LNCAP (cell line): ENCODE measurements at regions not wholly inside any gene's neighbourhood (a gene's known extent, or its start where the extent isn't known, plus 50 kb on each side); places are given as distances from the start of the nearest gene placed in this dataset.

Source experiments
- TF ChIP-seq, protein P1 (sequence below): fragments of 450-650 bp; IDR thresholded peaks from 2 replicates; pipeline ENCODE4 v1.5.1; 2017; ENCODE audit warnings: mild to moderate bottlenecking

DNA sequence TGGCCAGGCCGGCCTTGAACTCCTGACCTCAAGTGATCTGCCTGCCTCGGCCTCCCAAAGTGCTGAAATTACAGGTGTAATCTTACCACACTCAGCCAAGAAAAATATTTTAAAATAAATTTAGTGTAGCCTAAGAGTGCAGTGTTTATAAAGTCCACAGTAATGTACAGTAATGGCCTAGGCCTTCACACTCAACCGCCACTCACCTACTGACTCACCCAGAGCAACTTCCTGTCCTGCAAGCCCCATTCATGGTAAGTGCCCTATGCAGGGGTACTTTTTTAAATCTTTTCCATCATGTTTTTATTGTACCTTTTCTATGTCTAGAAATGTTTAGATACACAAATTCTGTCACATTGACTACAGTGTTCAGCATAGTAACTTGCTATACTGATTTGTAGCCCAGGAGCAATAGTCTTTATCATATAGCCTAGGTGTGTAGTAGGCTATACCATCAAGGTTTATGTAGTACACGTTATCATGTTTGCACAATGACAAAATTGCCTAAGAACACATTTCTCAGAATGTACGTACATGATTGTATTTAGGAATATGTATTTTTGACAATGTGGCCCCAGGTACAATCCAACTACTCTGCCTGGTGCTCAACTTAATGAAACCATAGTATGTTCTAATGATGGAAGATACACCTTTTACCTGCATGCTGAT lies 455.2 kb downstream of the PCDH7 start:
- TF ChIP-seq, protein P1, sequence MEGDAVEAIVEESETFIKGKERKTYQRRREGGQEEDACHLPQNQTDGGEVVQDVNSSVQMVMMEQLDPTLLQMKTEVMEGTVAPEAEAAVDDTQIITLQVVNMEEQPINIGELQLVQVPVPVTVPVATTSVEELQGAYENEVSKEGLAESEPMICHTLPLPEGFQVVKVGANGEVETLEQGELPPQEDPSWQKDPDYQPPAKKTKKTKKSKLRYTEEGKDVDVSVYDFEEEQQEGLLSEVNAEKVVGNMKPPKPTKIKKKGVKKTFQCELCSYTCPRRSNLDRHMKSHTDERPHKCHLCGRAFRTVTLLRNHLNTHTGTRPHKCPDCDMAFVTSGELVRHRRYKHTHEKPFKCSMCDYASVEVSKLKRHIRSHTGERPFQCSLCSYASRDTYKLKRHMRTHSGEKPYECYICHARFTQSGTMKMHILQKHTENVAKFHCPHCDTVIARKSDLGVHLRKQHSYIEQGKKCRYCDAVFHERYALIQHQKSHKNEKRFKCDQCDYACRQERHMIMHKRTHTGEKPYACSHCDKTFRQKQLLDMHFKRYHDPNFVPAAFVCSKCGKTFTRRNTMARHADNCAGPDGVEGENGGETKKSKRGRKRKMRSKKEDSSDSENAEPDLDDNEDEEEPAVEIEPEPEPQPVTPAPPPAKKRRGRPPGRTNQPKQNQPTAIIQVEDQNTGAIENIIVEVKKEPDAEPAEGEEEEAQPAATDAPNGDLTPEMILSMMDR: no peak

DNA sequence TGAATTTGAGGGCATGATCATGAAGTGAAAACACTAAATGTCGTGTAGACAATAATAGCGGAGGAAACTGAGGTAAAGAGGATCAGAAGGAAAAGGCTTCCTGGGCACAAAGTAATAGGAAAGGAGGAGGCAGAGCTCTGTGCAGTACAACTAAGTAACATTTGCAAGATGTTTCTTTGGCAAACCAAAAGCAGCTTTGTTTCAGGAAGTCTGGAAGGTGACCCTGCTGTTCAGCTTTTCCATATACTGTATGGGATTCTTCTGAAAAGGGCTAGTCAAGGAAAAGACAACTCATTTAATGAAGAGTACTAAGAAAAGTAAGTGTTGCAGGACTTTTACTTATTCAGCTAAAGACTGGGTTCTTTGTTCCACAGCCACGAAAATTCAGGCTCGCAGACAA lies 463.1 kb downstream of the PCDH7 start:
- TF ChIP-seq, protein P1: no peak

DNA sequence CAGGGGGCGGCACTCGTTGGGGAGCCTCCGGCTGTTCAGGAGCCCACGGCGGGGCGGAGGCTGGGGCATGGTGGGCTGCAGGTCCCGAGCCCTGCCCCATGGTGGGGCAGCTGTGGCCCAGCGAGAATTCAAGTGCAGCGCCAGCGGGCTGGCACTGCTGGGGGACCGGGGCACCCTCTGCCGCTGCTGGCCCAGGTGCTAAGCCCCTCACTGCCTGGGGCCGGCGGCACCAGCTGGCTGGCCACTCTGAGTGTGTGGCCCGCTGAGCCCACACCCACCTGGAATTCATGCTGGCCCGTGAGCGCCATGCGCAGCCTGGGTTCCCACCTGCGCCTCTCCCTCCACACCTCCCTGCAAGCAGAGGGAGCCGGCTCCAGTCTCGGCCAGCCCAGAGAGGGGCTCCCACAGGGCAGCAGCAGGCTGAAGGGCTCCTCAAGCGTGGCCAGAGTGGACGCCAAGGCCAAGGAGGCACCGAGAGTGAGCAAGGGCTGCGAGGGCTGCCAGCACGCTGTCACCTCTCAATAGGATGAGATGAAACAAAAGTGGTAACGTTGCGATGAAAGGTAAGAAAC lies 464.9 kb downstream of the PCDH7 start:
- TF ChIP-seq, protein P1: no peak

DNA sequence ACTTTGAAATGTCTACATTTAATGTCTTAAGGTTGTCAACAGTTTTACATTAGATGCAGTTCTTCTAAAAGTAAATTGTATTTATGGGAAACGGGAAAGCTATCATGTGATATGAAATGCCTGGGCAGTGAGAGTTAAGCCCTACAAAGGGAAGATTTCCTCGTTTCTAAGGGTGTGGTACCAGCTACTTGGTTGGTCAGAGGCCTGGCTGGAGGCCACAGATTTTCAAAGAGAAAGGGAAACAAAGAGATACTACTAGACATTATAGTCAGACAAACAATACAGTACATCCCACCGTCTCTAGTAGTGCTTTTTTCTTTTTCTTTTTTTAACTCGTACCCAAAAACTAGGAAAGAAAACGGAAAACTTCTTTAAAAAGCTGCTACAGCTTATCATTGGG lies 467.8 kb downstream of the PCDH7 start:
- TF ChIP-seq, protein P1: no peak

DNA sequence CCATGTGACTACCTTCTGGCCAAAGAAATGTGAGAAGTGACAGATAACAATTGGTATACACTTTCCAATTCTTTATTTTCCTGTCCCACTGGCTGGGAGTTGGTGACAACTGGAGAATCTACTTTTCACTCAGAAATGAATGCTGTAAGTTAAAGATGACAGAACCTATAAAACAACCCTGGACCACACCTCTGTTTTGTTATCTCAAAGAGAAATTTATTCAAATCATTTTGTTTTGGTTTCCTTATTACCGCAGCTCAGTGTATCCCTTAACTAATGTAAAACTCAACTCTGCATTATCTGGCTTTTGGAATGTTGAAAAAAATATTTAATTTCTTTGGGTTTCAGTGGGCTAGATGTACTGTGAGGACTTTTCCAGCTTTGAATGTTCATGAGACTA lies 469.8 kb downstream of the PCDH7 start:
- TF ChIP-seq, protein P1: no peak

DNA sequence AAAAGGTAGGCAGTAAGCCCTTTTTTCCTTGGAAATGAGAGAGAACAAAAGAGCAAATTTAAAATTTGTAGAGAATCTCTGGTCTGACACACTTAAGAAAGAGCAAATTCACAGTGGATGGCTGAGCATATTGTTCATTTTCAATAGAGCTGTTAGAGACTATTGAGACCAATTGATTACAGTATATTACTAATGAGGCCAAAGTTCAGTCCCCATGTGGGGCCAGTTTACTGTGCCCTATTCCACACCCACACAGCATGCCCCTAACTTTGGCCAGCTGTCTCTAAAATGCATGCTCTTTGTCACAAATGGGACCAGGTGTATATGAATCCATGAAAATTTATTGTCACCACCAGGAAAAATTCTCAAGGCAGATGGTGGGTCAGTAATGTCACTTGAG lies 470.5 kb downstream of the PCDH7 start:
- TF ChIP-seq, protein P1: no peak

DNA sequence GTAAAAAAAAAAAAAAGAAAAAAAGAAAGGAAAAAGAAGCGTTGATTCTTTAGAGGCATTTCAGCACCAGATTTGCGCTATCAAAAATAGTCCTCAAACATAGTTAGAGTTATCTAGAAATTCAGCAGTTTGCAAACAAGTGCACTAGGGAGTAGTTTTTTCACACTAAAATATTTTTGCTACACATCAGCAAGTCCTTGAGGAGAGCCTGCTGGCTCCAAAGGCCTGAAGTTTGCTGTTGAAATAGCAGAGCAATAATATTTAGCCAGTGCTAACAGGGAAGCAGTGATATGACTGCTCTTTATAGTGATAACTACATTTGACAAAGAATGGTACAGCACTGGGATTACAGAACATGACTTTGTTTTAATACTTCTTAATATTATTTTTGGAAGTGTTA lies 472.2 kb downstream of the PCDH7 start:
- TF ChIP-seq, protein P1: no peak
